Pons (tissue), 1 donor: ENCODE measurements at regions not wholly inside any gene's neighbourhood (a gene's known extent, or its start where the extent isn't known, plus 50 kb on each side); places are given as distances from the start of the nearest gene placed in this dataset.

Source experiments
- DNase-seq: peaks from one replicate; pipeline ENCODE4 v3.0.0-alpha.2; 2016; ENCODE audit warnings: low spot score

DNA sequence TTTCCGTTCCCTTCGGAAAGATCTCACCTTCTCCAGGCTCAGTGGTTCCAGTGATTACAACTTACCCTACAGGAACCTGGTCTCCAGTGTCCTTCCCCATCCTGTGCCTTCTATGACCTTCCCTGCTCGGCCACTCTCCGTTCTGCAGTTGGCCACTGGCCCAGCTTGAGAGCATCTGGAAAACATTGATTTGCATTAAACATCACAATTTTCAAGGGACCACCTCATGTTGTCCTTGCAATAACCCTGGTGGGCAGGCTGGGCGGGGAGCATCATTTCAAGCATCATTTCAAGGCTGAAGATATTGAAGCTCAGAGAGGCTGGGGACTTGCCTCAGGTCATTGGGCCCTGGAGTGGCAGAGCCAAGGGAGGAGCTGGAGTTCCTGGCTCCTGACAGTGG, 177.4 kb downstream of the SEC61B start:
- DNase-seq, result no peak

DNA sequence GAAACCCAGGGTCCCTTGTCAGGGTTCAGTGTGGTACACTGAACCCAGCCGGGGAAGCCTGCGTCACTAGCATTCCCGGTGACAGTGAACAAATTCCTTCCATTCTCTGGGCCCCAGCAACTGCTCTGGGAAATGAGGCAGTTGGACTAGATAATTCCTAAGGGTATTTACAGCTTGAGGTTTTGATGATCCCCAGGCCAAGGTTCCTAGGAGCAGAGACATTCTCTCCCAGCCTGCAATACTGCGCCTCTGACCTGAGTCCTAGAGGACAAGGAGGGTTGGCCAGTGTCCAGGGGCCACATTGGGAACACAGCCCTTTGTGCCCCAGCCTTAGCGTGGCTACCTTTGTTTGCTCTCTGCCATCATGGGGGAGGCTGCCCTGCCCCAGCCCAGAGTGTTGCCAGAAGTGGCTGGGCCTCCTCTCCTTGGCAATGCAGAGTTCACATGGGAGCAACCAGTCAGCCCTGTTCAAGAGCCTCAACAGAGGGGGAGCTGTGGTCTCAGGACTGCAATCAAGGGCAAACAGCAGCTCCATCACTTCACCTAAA, 178.2 kb downstream of the SEC61B start:
- no peak for DNase-seq

DNA sequence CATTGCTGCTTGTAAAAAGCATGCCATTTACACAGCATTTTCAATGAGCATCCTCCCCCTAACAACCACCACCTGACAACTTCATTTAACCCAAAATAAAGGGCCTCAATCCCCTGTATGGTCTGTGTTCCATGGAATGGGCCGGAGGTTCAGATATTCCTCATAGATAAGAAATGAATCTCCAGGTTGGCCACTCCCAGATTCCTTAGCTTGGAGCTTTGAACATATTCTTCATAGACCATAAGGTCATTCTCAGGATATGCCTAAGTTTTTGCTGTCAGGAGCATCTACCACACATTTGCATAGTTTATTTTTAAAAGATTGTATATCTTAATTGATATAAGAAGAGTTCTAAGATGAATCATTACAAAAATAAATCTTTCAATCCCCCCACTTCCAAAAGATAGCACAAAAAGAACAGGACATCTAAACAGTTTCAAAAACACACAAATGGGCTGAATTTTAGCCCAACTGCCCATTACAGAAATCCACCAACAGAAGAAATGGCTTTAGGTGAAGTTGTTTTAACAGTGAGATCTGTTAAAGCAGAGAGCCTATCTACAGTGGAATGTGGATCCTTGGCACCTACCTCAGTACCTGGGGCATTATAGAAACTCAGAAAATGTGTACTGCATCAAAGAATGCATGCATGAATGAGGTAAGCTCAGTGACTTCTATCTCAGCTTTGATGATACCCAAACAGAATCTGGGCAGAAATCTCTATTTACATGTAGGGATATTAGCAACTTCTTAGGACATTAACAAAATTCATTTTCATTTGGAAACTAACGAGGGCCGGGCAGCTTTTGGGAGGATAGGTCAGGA, 179.8 kb downstream of the SEC61B start:
- DNase-seq, result no peak

DNA sequence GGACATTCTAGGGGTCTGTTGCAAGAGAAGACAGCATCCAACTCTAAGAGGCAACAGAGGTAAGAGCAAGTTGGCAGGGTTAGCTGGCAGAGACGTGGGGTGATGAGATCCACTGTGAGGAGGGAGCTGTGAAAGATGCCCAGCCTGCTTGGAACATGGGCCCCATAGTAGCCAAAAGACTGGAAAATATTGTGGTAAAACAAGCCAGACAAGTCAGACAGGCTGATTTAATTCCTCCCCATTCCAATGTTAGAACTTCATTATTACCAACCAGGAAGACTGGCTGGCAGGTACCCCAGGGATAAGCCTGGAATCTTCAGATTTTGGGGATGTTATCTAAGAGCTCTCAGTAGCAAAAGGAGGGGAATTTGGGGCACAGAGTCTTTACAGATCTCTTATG, 181.3 kb downstream of the SEC61B start:
- no peak for DNase-seq

DNA sequence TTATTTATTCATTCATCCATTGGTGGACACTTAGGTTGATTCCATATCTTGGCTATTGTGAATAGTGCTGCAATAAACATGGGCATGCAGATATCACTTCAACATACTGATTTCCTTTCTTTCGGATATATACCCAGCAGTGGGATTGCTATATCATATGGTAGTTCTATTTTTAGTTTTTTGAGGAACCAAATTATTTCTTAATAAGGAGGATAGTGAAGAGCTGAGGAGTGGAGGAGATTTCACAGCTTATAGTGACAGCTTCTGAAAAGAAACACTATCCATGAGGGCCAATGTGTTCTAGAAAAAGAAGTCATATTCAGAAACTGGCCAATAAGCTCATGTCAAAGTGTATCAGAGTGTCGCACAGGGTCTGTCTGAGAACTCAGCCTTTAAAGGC, 183.3 kb downstream of the SEC61B start:
- DNase-seq, result no peak

DNA sequence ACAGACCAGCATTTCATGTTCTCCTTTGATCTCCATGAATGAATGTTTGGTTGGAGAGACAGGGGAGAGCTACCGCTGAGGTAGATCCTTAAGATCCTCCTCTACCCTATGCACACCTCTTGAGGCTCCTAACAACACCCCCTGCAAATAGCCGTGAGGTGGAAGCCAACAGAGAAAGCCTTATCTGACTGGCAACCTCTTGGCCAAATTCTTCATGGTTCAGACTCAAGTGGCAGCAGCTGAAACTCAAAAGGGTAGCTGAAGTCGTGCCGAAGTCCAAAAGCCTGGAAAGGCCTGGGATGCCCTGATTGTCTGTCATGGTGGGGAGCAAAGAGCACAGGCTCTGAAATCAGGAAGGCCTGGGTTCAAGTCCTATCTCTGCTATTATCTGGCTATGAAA, 184.9 kb downstream of the SEC61B start:
- no peak for DNase-seq

DNA sequence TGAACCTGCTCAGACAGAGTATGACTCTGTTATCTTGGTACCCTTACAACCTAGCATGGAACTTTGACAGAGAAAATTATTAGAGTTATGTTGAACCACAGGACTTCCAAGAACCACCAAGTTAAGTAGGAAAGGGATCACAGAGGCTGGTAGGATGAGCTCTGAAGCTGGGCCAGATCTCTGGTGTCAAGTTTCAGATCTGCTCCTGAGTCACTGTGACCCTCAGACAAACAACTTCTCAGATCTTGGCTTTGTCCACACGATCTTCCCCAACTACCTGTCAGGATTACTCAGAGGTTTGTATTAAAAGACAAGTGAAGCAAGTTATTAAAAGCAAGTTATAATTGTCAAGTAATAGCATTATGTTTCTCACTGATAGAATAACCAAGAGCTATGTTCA, 189.0 kb downstream of the SEC61B start:
- DNase-seq, result no peak

DNA sequence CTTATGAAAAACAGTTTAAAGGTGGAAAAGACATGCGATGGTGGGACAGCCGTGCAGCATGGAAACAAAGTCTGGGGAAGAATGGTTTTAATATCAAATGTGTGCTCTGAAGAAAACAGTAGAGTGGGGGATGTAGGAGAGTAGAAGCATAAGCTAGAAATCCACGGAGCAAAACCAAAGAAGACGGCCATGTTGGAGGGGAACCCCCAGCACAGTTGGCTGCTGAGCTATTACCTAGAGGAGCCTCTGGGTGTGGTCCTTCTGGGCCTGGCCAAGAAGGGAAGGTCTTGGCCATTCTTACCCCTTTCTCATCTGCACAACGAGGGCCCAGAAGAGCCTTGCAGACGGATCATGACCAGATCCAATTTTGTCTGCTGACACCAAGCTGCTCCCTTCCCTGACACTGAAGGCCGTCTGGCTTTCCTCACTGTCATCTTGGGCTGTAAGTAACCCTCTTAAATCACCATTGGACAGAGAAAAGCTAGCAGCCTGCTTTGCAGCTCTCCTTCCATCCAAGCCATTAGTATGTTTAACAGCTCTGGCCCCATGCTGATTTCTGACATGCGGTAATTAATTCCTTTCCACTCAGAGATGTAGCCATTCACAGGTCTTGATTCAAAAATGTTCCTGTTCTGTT, 189.5 kb downstream of the SEC61B start:
- DNase-seq, result no peak

DNA sequence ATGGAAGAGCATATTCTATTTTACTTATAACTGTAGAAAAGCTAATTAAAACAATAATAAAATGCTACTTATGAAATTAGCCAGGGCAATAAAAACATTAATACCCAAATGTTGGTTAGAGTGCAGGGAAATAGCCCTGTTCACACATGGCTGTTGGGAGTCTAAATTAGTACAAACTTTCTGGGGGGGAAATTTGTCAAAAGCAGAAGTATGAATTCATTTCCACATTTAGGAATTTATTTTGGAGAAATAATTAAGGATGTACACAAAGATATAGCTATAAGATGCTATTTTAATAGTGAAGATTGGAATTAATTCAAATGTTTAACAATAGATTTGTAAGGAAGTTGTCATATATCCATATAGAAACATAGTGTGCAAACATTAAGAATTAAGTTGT, 190.5 kb downstream of the SEC61B start:
- no peak for DNase-seq

DNA sequence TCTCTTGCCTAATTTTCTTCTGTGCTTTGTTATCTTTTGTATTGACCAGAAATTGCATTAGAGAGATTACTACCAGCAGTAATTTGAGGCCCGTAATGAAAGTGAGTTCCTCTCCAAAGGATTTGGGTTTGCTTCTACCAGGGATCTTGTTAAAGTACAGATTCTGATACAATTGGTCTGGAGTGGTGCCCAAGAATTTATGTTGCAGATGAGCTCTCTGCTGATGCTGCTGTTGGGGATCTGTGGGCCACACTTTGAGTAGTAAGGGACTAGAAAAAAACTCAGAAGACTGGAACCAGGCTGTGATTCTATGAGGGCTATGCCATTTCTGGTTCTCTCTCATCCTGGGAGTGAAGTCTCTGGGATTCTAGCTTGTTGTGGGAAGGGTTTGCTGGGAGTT, 192.2 kb downstream of the SEC61B start:
- DNase-seq, result no peak

DNA sequence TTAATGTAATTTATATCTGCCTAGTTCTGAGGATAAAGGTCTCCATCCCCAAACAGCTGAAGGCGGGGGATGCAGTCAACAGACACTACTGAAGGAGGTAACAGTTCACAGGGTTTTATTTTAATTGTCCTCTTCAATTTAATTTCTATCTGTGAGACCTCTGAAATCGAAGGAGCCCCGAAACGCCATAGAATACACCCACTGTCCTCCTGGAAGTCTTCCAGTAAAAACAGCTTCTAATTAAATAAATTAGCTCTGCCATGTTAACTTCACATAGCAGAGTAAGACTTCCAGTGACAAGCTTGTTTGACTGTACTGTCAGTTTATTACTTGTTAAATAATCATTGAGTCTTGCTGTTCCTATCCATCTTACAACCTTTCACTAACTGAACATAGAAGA, 193.5 kb downstream of the SEC61B start:
- DNase-seq, result no peak

DNA sequence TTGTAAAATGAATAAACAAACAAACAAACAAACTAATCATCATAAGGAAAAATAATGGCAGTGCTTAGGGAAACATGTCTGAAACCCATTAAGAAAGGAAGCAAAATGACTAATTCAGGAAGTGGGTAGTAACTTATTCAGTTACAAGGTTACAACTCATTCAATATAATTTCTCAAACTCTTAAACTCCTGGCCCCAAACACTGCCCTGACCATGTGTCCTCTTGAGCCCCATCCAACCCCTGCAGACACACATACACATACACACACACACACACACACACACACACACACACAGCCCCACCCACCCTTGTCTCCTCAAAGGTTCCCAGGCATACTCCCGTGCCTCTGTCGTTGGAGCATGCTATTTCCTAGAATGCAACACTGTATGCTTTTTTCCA, 193.9 kb downstream of the SEC61B start:
- DNase-seq, result no peak

DNA sequence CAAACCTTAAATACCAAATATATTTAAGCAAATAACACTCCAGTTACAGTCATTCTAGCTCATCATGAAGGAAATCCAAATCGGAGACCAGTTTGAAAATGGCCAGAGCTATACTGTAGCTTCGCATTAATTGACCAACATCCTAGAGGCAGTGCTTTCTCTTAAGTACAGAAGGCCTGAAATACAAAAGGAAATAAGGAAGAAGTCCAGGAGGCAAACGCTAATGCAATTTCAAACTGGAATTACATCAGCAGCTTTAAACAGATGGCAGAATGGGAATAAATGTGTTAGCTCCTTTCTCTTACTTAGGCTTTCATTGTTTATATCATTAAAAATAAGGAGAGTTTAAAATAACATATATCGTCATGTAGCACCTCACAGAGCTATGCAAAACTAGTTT, 197.0 kb downstream of the SEC61B start:
- no peak for DNase-seq

DNA sequence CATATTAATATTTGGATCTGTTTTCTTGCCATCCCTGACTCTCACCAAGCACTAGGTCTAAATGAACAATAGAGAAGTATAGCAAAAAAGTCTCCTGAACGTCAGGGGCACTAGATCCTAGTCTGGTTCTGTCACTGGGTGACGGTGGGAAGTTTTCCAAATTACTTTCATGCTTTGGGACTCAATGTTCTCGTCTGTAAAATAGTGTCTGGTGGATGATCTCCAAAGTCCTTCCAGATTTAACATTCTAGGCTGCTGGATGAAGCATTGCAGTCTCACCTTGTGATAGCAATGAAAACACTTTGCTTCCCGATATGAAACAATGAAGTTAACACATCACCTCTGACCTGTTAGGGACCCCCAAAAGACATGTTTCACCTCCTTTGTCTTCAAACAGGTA, 199.3 kb downstream of the SEC61B start:
- no peak for DNase-seq

DNA sequence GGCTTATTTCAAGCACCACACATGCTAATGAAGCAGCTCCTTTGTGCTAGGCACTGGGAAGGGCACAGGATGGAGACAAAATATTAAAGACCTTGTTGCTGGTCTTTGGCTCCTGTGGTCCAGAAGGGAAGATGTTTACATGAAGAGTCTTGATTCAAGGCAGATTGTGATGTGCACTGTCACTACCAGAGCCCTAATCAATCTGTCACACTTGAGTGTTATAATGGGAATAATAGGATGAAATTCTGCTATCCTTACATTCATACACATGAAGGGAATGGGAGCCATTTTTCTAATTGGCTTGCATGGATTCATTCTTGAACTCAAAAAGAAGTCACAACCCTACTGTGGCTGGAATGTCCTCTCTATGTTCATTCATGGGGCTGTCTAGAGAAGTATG, 203.0 kb downstream of the SEC61B start:
- no peak for DNase-seq

DNA sequence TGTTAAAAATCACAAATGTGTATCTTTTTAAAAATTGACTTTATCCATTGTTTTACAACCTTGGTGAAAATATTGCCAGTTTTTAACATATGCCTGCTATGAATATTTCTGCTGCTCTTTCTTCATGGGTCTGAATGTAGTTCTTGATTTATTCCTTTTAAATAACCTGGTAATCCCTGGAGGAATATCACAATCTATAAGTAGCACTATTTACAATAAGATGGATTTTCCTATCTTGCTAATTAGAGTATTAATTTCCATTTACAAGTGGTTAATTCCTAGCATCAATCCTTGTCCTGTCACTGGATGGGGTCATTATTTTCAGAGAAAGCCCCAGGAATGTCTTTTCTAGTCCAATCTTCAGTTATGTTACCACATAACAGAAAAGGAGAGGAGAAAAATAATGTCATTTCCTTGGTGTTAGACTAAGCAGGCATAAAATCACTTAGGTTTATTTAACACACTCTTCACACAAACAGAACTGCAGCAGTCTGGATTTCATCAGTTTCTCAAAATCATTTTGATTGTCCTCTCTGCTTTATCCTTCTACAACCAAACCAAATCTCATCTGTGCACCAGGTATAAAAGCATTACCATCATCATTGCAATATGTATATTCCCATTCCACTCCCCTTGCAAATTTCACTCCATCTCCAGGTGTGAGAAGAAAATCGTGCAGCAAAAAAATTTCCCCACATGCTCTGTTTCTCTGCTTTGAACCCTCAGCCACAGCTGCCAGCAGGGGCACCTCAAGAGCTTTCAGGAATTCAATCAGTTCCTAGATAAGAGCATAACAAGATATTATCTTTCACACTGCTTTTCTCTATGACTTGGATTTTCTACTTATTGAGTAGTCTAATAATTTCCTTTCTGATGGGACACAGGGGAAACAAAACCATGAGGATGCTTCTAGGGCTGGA, 204.1 kb downstream of the SEC61B start:
- no peak for DNase-seq

DNA sequence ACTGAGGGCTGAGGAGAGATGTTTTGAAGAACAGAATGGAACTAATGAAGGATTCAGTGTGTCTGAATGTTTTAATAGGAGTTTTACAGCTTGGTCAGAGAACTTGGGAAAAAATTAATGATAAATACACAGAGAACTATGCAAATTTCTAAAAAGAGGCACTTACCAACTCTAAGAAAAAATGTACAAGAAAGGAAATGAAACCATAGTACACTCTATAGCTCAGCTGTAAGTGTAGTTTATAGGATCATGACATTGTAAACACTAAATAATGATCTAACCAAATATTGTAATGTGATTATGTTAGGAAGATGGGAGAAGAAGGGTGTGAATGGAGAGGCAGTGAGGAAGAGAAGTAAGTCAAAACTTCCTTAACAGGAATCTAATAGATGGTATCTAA, 205.2 kb downstream of the SEC61B start:
- no peak for DNase-seq

DNA sequence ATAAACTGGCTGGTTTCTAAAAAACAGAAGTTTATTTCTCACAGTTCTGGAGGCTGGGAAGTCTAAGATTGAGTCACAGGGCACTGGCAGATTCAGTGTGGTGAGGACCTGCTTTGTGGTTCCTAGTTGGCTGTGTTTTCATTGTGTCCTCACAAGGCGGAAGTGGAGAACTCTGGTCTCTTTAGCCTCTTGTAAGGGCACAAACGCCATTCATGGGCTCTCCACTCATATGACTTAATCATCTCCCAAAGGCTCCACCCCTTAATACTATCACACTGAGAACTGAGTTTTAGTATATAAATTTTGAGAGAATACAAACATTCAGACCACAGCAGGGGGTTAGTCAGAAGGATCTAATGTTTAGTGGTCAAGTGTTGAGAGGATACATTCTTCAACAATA, 208.2 kb downstream of the SEC61B start:
- no peak for DNase-seq

DNA sequence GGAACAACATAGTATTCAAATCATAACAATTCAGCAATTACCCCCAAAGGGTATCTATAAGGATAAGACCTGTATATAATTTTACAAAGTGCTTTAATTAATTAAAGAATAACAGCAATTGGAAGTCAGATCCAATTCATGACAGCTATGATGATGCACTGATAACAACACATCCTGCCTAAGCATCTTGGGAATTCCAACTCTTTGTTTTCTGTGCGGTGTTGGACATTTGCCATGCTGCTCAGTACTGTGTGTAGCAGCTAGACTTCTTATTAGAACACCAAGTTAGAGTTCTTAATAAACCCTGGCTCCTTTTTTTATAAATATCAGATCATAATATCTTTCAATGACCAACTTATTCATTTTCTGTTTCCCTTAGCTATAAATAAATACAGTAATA, 209.0 kb downstream of the SEC61B start:
- peak; percentile 25 for DNase-seq

DNA sequence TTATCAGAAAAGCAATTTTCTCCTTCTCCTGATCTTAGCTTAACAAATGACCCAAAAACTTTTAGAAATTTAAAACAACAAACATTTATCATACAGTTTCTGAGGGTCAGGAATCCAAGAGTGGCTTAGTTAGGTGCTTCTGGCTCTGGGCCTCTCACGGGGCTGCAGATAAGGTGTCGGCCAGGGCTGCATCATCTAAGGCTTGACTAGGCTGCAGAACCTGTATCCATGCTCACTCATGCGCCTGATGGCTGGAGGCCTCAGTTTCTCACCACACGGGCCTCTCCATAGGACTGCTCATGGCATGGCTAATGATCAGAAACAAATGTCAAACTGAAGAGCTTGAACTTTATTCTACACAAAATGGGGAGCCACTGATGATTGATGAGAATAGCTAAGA, 210.0 kb downstream of the SEC61B start:
- DNase-seq, result no peak

DNA sequence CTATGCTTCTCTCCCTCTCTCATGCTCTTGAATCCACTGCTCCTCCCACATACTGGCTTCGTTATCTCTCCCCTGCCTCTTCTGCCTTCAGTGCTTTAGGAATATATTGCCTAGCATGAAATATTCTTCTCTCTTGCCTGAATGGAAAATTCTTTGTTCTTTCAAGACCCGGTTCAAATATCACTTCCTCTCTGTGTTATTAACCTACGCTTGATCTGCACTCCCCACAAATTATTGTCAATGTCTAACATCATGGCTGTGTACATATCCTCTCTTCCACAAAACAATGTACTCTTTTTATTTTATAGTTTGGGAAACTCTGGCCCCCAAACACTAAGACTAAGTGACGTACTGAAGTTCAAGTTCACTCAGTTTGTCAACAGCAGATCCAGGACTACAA, 211.0 kb downstream of the SEC61B start:
- no peak for DNase-seq

DNA sequence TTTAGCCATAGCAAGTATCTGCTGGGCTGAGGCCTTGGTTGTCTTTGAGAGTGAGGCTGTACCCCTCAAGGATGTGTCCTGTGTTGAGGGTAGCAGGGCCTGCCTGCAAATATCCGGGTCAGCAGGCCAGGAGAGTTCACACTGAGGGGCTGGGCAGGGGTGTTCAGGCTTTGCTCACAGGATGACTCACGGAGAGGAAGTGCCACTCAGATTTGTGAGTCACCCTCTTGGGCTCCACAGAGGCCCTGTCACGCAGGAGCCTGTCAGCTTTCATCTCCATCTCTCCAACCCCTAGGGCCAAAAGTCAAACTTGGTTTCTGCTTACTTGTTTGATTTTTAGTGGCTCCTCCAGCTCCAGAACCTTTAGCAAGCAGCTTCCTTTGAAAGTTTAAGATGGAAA, 211.5 kb downstream of the SEC61B start:
- no peak for DNase-seq

DNA sequence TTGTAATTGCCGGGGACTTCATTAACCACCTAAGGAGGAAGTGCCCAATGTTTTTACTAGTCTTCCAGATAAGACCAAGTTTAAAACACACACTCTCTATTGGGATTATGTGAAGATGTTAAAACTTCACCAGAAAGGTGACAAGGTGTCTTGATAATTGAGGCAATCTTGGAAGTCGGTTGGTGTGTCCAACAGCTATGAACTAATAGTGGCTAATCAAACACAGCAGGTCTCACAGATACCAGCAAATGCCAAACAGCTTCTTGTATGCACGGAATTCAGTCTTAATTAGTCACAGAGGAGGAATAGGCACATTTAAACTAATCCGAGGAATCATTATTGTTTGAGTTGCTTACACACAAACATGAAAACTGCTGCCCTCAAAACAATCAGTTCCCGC, 214.5 kb downstream of the SEC61B start:
- DNase-seq, result no peak
